ENCODE measurements at regions not wholly inside any gene's neighbourhood (a gene's known extent, or its start where the extent isn't known, plus 50 kb on each side); places are given as distances from the start of the nearest gene placed in this dataset.

DNA sequence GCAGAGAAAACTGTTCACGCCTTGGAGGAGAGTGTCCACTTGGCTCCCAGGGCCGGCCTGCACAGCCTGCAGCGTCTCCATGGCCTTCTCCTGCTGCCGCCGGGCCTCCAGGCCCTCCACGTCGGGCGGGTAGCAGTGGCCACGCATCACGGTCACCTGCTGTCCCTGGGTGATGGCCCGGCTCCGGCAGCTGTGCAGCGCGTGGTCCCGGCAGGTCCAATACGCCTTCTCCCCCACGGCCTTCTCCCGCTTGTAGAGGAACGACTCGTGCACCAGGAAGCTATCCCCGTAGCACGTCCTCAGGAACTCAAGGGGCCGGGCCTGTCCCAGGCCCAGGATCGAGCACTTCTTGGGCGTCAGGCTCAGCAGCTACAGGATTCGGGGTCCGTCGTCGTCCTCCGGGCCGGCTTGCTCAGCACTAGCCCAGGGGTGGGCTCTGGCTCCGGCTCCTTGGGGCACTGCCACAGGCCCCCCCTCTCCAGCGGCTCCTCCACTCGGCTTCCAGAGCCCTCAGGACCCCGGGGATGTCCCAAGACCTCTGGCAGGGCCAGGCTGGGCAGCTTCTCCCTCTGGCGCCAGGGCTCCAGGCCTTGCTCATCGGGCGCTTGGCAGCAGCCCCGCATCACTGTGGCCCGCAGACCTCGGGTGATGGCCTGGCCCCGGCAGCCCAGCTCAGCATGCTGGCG lies 83.6 kb upstream of the FXR1 start:
- intact Hi-C loops (cut with micrococcal nuclease): no loop called here

DNA sequence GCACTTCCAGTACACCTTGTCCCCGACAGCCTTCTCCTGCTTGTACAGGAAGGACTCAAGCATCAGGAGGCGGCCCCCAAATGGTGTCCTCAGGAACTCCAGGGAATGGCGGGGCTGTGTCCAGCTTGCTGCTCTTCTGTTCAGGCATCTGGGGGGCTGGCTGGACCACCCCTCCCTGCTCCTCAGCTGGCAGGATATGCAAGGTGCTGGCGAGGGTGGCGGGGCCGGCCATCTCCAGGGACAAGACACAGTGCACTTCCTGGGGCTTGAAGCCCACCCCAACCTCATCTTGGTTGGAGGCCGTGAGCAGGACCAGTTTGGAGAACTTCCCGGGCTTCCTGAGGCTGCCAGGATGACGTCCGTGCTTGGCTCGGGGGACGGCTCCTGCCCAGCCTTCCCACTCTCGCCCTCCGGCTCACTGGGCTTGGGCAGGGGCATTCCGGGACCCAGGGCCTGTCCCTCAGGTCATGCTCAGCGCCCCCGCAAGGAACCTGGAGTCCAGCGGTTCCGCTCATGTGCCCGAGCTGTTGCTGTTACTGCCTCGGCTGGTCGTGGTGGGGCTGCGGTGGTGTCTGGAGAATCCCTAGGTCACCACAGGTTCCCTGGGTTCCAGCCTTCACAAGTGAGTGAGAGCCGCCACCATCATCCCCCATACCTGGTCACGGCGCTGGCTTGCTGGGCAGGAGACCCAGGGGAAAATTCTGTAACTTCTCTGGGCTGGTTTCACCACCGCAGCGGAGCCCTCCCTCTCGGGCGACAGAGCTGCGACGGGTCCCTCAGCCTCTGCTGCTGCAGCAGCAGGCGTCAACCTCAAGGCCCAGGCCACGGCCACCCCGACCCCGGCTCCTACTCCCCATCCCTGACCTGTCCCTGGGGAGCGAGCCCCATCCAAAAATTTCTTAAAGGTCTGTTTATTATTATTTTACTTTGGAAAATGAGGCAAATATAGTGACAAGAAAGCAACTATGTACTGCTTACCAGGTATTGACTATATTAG lies 82.8 kb upstream of the FXR1 start:
- intact Hi-C loops (cut with micrococcal nuclease): no loop called here

DNA sequence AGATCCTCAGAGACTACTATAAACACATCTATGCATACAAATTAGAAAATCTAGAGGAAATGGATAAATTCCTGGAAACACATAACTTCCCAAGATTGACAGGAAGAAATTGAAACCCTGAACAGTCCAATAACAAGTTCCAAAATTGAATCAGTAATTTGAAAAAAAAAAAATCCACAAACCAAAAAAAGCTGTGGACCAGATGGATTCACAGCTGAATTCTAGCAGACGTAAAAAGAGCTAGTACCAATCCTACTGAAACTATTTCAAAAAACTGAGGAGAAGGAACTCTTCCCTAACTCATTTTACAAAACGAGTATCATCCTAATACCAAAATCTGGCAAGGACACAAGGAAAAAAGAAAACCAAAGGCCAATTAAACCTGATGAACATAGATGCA lies 77.0 kb upstream of the FXR1 start:
- intact Hi-C loops (cut with micrococcal nuclease): no loop called here

DNA sequence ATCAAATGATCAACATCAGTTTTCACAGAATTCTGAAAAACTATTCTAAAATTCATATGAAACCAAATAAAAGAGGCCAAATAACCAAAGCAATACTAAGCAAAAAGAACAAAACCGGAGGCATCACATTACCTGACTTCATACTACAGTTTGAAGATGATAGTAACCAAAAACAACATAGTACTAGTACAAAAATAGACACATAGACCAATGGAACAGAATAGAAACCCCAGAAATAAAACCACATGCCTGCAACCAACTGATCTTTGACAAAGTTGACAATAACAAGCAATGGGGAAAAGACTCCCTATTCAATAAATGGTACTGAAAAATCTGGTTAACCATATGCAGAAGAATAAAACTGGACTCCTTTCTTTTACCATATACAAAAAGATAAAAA lies 75.7 kb upstream of the FXR1 start:
- intact Hi-C loops (cut with micrococcal nuclease): no loop called here

DNA sequence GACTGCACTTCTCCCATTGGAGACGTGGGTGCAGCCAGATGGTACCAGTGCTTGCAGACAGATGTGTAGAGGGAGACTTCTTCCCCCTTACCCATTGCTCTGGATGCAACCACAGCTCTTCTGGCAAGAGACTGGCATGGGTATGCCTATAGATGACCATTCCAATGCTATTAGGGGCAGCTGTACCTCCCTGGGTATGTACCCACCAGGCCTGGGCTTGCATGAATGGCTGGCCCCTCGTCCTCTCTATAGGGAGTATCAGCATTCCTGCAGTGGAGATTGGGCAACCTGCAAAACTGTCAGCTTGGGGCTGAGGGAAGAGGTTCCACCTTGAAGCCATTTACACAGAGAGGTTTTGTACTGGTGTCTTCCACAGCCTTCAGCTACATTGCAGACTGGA lies 57.6 kb upstream of the FXR1 start:
- intact Hi-C loops (cut with micrococcal nuclease): no loop called here

DNA sequence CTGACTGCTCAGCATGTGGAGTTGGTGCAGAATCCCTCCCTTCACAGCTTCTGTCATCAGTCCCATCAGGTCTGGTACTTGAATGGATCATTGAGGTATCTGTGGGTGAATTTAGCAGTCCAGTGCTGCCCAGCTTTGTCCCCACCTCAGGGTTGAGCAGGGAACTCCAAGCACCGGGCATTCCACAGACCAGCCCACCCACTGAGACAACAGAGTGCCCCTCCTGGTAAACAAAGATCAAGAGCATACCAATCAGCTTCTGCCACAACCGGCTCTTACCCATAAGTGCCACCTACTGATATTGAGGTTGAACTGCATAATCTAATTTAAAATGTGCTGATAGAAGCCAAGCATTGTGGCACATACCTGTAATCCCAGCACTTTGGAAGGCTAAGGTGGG lies 57.1 kb upstream of the FXR1 start:
- intact Hi-C loops (cut with micrococcal nuclease): no loop called here

DNA sequence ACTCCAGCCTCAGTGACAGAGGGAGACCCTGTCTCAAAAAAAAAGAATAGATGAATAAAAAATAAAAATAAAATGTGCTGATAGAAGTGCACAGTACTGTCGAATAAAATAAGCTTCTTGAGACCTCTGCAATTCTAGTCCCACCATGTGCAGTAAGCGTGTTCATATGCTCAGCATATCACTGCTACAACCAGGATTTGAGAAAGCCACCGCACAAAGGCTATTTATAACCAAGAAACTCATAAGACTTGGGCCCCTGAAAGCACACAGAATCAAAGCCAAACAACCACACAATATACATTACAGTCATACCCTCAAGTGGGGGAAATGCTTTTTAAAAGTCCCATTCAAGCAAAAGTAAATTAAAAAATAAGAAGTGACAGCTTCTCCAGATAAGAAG lies 56.5 kb upstream of the FXR1 start:
- intact Hi-C loops (cut with micrococcal nuclease): no loop called here

DNA sequence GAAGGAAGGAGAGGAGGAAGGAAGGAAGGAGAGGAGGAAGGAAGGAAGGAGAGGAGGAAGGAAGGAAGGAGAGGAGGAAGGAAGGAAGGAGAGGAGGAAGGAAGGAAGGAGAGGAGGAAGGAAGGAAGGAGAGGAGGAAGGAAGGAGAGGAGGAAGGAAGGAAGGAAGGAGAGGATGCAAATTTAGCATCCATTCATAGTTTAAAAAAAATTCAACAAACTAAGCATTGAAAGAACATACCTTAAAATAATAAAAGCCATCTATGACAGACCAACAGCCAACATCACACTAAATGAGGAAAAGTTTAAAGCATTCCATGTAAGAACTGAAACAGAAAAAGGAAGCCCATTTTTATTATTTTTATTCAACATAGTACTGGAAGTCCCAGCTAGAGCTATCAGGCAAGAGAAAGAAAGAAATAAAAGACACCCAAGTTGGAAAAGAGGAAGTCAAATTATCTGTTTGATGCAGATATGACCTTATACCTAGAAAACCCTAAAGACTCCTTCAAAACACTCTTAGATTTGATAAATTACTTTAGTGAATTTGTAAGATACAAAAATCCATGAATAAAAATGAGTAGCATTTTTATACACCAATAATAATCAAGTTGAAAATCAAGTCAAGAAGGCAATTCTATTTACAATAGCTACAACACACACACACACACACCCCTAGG lies 52.2 kb upstream of the FXR1 start:
- intact Hi-C loops (cut with micrococcal nuclease): no loop called here

All from T-helper 1 cell treated with Interleukin-12 subunit alpha and Interleukin-12 subunit beta and Interleukin-4 antibody, amounts not matched to agents 30 ng/mL and 1 ng/mL, for 36 hours (primary cell).